ENCODE measurements at regions not wholly inside any gene's neighbourhood (a gene's known extent, or its start where the extent isn't known, plus 50 kb on each side); places are given as distances from the start of the nearest gene placed in this dataset.

DNA sequence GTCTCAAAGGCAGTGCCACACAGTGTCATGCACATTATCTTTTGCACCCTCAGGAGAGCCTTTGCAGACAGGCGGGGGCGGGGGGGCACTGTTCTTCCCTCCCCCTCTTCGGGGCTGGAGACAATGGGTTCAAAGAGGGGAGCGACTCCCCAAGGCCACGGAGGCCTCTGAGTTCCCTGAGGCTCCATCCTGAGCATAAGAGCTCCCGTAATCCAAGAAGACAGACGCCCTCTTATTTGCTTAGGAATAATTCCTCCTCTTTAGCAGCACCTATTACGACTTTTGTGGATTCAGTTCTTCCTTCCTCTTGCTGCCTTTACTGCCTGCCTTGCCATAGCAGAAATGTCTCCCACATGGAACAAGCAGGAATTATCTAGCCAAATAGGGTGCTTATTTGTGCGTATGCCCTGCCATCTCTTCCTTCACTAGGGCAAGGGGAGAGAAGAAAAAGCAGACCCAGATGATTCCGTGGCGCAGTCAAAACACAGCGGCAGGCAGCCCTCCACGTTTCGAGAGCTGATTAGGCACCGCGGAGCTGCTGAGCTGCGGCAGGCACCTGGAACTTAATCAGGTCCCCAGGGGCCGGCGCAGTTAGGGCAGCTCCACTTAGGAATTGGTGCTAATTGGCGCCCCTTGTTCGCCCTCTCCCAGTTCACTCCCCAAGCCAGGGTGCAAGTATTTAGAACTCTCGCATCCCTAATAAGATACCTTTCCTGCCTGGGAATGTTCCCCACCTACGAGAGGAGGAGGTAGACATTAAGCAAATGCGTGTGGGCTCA, 233.4 kb upstream of the MYT1L start (continued):
- TF ChIP-seq SIN3A (IDR thresholded peaks at IDR 0.05; ENCODE audit: borderline replicate concordance, low read depth, low read length): no peak

DNA sequence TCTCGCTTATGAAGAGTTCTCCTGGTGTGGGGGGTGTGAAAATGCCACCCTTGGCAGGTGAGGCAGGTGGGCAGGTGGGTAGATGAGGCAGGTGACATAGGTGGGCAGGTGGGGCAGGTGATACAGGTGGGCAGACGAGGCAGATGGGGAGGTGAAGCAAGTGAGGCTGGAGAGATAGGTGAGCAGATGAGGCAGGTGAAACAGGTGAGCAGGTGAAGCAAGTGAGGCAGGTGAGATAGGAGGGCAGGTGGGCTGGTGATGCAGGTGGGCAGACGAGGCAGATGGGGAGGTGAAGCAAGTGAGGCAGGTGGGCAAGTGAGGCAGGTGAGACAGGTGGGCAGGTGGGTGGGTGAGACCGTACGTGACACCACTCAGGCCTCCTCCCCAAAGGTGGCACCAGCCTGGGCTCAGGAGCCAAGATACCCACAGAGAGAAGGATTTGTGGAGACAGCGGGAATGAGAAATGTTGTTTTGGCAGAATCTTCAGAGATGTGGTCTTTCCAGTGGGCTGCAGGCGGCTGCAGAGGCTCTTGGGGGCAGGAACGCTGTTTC, 232.3 kb upstream of the MYT1L start:
- Histone ChIP-seq H3K27me3 (ENCODE audit: insufficient read depth) (no peaks in the 10 kb centered on the region), H3K4me3 (ENCODE audit: low read depth in 2 of 2, low read length in 1 of 2) (no peak overlapping the region), H2AFZ (ENCODE audit: low read depth) (no peak overlapping the region), H3K36me3 (replicated peaks in 1 of 2; ENCODE audit: control insufficient read depth in 1 of 2, insufficient read depth in 2 of 2, low read length in 1 of 2) (no peaks in the 10 kb centered on the region), H3K27ac (ENCODE audit: low read depth in 2 of 2, low read length in 1 of 2) (no peak overlapping the region), H3K4me1 (ENCODE audit: control insufficient read depth in 1 of 2, insufficient read depth in 2 of 2, low read depth in 1 of 2, low read length in 1 of 2) (no peaks in the 10 kb centered on the region; a peak in 1 of 4 replicates), H3K9me2 (no peaks in the 10 kb centered on the region), H3K9ac (no peak overlapping the region), H3K4me2 (no peak overlapping the region), H3K9me3 (no peaks in the 10 kb centered on the region), H3K79me2 (ENCODE audit: insufficient read depth) (no peaks in the 10 kb centered on the region), H3F3A (replicated peaks; ENCODE audit: insufficient read depth) (no peaks in the 10 kb centered on the region), H4K20me1 (ENCODE audit: insufficient read depth) (no peaks in the 10 kb centered on the region)
- ChIA-PET CTCF (no interaction called here), POLR2A (no interaction called here)
- DNase-seq: no peak
- WGBS (ENCODE audit: low lambda C conversion rate): 25% methylated on average over 8 of the region's 8 CpGs
- TF ChIP-seq GABPA (IDR thresholded peaks at IDR 0.05; ENCODE audit: low read depth) (no peak), EZH2phosphoT487 (IDR thresholded peaks at IDR 0.05; ENCODE audit: borderline replicate concordance, low read depth) (no peak)

DNA sequence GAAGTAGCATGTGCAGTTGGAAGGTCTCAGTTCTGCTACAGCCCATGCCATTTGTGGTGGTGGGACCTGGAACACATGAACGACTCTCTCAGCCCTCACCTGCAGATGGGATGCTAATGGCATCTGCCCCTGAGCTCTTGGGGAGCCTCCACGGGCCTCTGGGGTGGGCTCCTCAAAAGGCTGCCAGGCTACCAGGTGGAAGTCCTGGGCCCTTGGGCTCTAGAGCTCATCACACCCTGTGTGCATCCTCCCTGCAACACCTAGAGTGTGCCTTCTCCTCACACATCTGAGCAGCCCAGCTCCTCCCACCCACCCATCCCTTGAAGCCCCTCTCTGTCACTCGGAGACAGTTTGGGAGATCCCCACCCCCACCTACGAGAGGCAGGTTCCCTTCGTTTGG, 231.8 kb upstream of the MYT1L start:
- H3K9ac ChIP-seq: no peak overlapping the region
- H4K20me1 ChIP-seq (ENCODE audit: insufficient read depth): no peaks in the 10 kb centered on the region
- H3K9me2 ChIP-seq: no peaks in the 10 kb centered on the region
- H3K4me3 ChIP-seq (ENCODE audit: low read depth in 2 of 2, low read length in 1 of 2): no peak overlapping the region
- ChIA-PET POLR2A (no interaction called here), CTCF (no interaction called here)
- H3F3A ChIP-seq (replicated peaks; ENCODE audit: insufficient read depth): no peaks in the 10 kb centered on the region
- no peak overlapping the region for H3K27ac ChIP-seq (ENCODE audit: low read depth in 2 of 2, low read length in 1 of 2)
- H3K79me2 ChIP-seq (ENCODE audit: insufficient read depth): no peaks in the 10 kb centered on the region
- no peaks in the 10 kb centered on the region; a peak in 1 of 4 replicates for H3K4me1 ChIP-seq (ENCODE audit: control insufficient read depth in 1 of 2, insufficient read depth in 2 of 2, low read depth in 1 of 2, low read length in 1 of 2)
- no peak overlapping the region for H2AFZ ChIP-seq (ENCODE audit: low read depth)
- H3K4me2 ChIP-seq: no peak overlapping the region
- 22% methylated on average over 5 of the region's 5 CpGs for WGBS (ENCODE audit: low lambda C conversion rate)
- H3K27me3 ChIP-seq (ENCODE audit: insufficient read depth): no peaks in the 10 kb centered on the region
- H3K36me3 ChIP-seq (replicated peaks in 1 of 2; ENCODE audit: control insufficient read depth in 1 of 2, insufficient read depth in 2 of 2, low read length in 1 of 2): no peaks in the 10 kb centered on the region
- no peaks in the 10 kb centered on the region for H3K9me3 ChIP-seq
- no peak for DNase-seq
- TF ChIP-seq EZH2phosphoT487 (IDR thresholded peaks at IDR 0.05; ENCODE audit: borderline replicate concordance, low read depth) (no peak), TCF12 (IDR thresholded peaks at IDR 0.05) (no peak), EP300 (IDR thresholded peaks at IDR 0.05; ENCODE audit: borderline replicate concordance in 1 of 2, low read depth in 1 of 2, low read length in 1 of 2) (no peak), YY1 (IDR thresholded peaks at IDR 0.05; ENCODE audit: low read depth) (no peak), SMC3 (IDR thresholded peaks at IDR 0.05; ENCODE audit: low read depth, low read length) (no peak), GABPA (IDR thresholded peaks at IDR 0.05; ENCODE audit: low read depth) (no peak), RFX5 (IDR thresholded peaks at IDR 0.05; ENCODE audit: low read length) (no peak)
- TF ChIP-seq, protein P1, sequence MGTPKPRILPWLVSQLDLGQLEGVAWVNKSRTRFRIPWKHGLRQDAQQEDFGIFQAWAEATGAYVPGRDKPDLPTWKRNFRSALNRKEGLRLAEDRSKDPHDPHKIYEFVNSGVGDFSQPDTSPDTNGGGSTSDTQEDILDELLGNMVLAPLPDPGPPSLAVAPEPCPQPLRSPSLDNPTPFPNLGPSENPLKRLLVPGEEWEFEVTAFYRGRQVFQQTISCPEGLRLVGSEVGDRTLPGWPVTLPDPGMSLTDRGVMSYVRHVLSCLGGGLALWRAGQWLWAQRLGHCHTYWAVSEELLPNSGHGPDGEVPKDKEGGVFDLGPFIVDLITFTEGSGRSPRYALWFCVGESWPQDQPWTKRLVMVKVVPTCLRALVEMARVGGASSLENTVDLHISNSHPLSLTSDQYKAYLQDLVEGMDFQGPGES (IDR thresholded peaks at IDR 0.05; ENCODE audit: low read depth, low read length): no peak
- TF ChIP-seq, protein P2, sequence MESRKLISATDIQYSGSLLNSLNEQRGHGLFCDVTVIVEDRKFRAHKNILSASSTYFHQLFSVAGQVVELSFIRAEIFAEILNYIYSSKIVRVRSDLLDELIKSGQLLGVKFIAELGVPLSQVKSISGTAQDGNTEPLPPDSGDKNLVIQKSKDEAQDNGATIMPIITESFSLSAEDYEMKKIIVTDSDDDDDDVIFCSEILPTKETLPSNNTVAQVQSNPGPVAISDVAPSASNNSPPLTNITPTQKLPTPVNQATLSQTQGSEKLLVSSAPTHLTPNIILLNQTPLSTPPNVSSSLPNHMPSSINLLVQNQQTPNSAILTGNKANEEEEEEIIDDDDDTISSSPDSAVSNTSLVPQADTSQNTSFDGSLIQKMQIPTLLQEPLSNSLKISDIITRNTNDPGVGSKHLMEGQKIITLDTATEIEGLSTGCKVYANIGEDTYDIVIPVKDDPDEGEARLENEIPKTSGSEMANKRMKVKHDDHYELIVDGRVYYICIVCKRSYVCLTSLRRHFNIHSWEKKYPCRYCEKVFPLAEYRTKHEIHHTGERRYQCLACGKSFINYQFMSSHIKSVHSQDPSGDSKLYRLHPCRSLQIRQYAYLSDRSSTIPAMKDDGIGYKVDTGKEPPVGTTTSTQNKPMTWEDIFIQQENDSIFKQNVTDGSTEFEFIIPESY (IDR thresholded peaks at IDR 0.05; ENCODE audit: borderline replicate concordance, low read depth): no peak
